Cardiac muscle cell (in vitro differentiated cells and primary cell): ENCODE measurements at regions not wholly inside any gene's neighbourhood (a gene's known extent, or its start where the extent isn't known, plus 50 kb on each side); places are given as distances from the start of the nearest gene placed in this dataset.
A peak's percentile ranks its signal among the peaks of the same experiment; 100 is the strongest.

Experiments
- DNase-seq, 2 donors: peaks; one replicate each; pipeline versions ENCODE4 v3.0.0 to v3.0.0-alpha.2; 2010 to 2017; ENCODE audit warnings: low read depth in 1 of 2, low spot score in 1 of 2
- H3K27ac ChIP-seq: fragments of 200-600 bp; sonication (generic); 2 replicates; pipeline ENCODE4 v1.5.1; 2016
- H3K27me3 ChIP-seq: fragments of 200-600 bp; sonication (generic); 2 replicates; pipeline ENCODE4 v1.6.0; 2016; ENCODE audit warnings: control low read depth
- H3K36me3 ChIP-seq: fragments of 200-600 bp; sonication (generic); 2 replicates; pipeline ENCODE4 v1.5.1; 2016; ENCODE audit warnings: control low read depth
- H3K4me1 ChIP-seq: fragments of 200-600 bp; sonication (generic); 2 replicates; pipeline ENCODE4 v1.8.1; 2017; ENCODE audit warnings: low read depth, mild to moderate bottlenecking, mixed run types
- H3K4me3 ChIP-seq: fragments of 200-600 bp; sonication (generic); 2 replicates; pipeline ENCODE4 v1.5.1; 2016; ENCODE audit warnings: mild to moderate bottlenecking
- H3K9me3 ChIP-seq: fragments of 200-600 bp; sonication (generic); 2 replicates; pipeline ENCODE4 v1.5.1; 2017; ENCODE audit warnings: low read depth, mild to moderate bottlenecking, control low read depth
- CTCF ChIP-seq: IDR thresholded peaks from 2 replicates; pipeline ENCODE4 v1.5.1; 2012; ENCODE audit warnings: low read depth, mild to moderate bottlenecking, low read length

DNA sequence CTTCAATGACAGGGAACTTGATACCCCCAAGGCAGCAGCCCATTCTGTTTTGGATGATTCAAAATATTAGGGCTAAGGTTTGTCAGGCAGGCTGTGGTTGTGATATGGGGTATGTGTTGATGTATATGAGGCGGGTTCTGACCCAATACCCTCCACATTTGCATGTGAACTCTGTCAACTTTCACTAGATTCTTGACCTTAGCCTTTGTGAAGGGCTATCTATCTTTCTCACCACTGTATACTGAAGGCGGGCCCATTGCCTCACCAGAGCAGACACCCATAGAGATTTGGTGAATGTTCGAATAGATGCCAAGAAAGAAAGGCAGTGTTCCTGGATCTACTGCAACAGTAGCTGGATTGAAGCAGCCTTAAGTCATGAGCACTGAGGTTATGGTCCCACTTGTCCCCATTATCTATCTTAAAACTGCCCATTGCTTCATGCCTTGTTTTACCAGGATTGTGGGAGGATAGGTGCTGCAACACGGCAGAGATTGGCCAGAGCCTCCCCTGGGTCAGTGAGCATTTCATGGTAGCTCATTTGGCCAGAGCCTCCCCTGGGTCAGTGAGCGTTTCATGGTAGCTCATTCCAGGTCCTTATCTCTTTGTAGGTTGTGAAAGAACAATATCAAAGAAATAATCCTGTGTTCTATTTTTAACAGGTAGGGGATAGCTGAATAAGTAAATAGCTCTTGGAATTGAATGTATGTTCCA, 399.6 kb downstream of the TMEM135 start:
- peaks cover 28% of the 10 kb centered on the region for H3K4me1 ChIP-seq
- no peaks in the 10 kb centered on the region for H3K36me3 ChIP-seq
- H3K27ac ChIP-seq: peak overlapping the region; percentile 1
- H3K4me3 ChIP-seq: no peak overlapping the region
- H3K9me3 ChIP-seq: no peaks in the 10 kb centered on the region
- TF ChIP-seq CTCF: no peak
- DNase-seq: no peak
- H3K27me3 ChIP-seq: no peaks in the 10 kb centered on the region

GRCh38 chr11:87432022-87432421, 394.3 kb downstream of the TMEM135 start:
- TF ChIP-seq CTCF: no peak
- Histone ChIP-seq H3K27ac (peak overlapping the region; percentile 7), H3K36me3 (no peaks in the 10 kb centered on the region), H3K27me3 (no peaks in the 10 kb centered on the region), H3K4me1 (peaks cover 23% of the 10 kb centered on the region), H3K9me3 (no peaks in the 10 kb centered on the region), H3K4me3 (no peak overlapping the region)
- DNase-seq: no peak

DNA sequence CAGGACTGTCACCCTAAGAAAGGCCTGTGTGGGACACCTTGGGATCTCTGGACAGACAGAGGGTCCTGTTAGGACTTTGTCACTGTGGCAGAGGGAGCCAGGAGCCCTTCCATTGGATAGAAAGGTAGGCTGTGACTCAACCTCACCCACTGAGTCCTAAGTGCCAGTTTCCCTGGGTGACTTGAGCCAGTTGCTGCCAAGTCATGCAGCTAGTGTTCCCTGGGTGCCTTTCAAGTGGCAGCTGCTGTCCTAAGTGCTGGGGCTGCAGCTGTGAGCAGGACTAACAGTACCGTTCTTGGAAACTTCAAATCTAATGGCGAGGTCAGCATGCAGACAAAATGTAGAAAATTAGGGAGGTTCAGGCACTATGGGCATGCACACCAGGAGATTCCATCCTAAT, 393.7 kb downstream of the TMEM135 start:
- no peak overlapping the region for H3K4me3 ChIP-seq
- H3K36me3 ChIP-seq: no peaks in the 10 kb centered on the region
- H3K27ac ChIP-seq: no peak overlapping the region
- H3K4me1 ChIP-seq: peaks cover 23% of the 10 kb centered on the region
- H3K27me3 ChIP-seq: no peaks in the 10 kb centered on the region
- no peak for TF ChIP-seq CTCF
- DNase-seq: no peak
- H3K9me3 ChIP-seq: no peaks in the 10 kb centered on the region

DNA sequence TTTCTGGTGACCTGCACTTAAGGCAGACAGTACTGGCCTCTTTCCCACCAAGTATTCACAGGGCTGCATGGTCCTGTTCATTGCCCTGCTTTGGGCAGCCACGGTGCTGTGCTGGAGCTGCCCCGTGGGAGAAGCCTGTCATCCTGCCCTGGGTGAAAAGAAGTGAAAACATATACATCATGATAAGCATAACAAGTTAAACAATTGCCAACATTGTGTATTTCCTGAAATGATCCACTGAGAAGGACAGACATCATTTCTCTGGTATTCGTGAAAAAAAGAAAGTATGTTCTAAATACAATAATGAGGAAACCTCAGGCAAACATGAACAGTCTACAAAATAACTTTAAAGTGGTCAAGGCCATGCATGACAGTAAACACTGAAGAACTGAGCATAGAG, 393.1 kb downstream of the TMEM135 start:
- H3K27me3 ChIP-seq: no peaks in the 10 kb centered on the region
- TF ChIP-seq CTCF: no peak
- no peak overlapping the region for H3K4me3 ChIP-seq
- H3K9me3 ChIP-seq: no peaks in the 10 kb centered on the region
- H3K36me3 ChIP-seq: no peaks in the 10 kb centered on the region
- H3K4me1 ChIP-seq: peaks cover 23% of the 10 kb centered on the region
- no peak overlapping the region for H3K27ac ChIP-seq
- no peak for DNase-seq

GRCh38 chr11:87429996-87430395, 392.3 kb downstream of the TMEM135 start:
- no peak for DNase-seq
- H3K36me3 ChIP-seq: no peaks in the 10 kb centered on the region
- no peak for TF ChIP-seq CTCF
- H3K27me3 ChIP-seq: no peaks in the 10 kb centered on the region
- no peak overlapping the region for H3K27ac ChIP-seq
- no peak overlapping the region for H3K4me3 ChIP-seq
- peaks cover 23% of the 10 kb centered on the region for H3K4me1 ChIP-seq
- no peaks in the 10 kb centered on the region for H3K9me3 ChIP-seq

GRCh38 chr11:87428266-87428665, 390.5 kb downstream of the TMEM135 start:
- Histone ChIP-seq H3K27ac (no peak overlapping the region), H3K4me1 (peaks cover 23% of the 10 kb centered on the region), H3K36me3 (no peaks in the 10 kb centered on the region), H3K27me3 (no peaks in the 10 kb centered on the region), H3K9me3 (no peaks in the 10 kb centered on the region), H3K4me3 (no peak overlapping the region)
- DNase-seq: no peak
- TF ChIP-seq CTCF: no peak
